Peyer's patch (tissue), 4 donors: ENCODE measurements at regions not wholly inside any gene's neighbourhood (a gene's known extent, or its start where the extent isn't known, plus 50 kb on each side); places are given as distances from the start of the nearest gene placed in this dataset.

Experiments used
- DNase-seq, 3 donors: peaks; one replicate each; pipeline ENCODE4 v3.0.0-alpha.2; 2017 to 2019
- H3K27ac ChIP-seq, 4 donors: fragments of 200-600 bp; sonication (generic); one replicate each; pipeline ENCODE4 v1.5.1; 2016 to 2019
- H3K27me3 ChIP-seq, 2 donors: fragments of 200-600 bp; sonication (generic); one replicate each; pipeline ENCODE4 v1.5.1; 2019
- H3K36me3 ChIP-seq, 3 donors: fragments of 200-600 bp; sonication (generic); one replicate each; pipeline ENCODE4 v1.5.1; 2016 to 2019
- H3K4me1 ChIP-seq, 4 donors: fragments of 200-600 bp; sonication (generic); one replicate each; pipeline ENCODE4 v1.5.1; 2016 to 2019
- H3K4me3 ChIP-seq, 4 donors: fragments of 200-600 bp; sonication (generic); 1 replicate in 3 of 4; 2 replicates in 1 of 4; pipeline ENCODE4 v1.5.1; 2016 to 2019; ENCODE audit warnings: mild to moderate bottlenecking in 1 of 4
- H3K9me3 ChIP-seq, 4 donors: fragments of 200-600 bp; sonication (generic); one replicate each; pipeline ENCODE4 v1.5.1; 2016 to 2019; ENCODE audit warnings: mild to moderate bottlenecking in 1 of 4
- CTCF ChIP-seq, 6 experiments: fragments of 450-650 bp in 4 of 6; fragments of 200-600 bp in 2 of 6; sonication (generic) in 1 of 6; IDR thresholded peaks; one replicate each; pipeline ENCODE4 v1.5.1; 2017 to 2019; ENCODE audit warnings: antibody characterized with exemption in 6 of 6, mild to moderate bottlenecking in 3 of 6, moderate library complexity in 1 of 6
- POLR2A ChIP-seq, 2 donors: fragments of 450-650 bp; IDR thresholded peaks; one replicate each; pipeline ENCODE4 v1.5.1; 2017; ENCODE audit warnings: antibody characterized with exemption in 2 of 2, mild to moderate bottlenecking in 2 of 2, moderate library complexity in 2 of 2

- Histone ChIP-seq H3K4me1 (no peaks in the 10 kb centered on the region), H3K27ac (no peak overlapping the region), H3K4me3 (no peak overlapping the region), H3K36me3 (no peaks in the 10 kb centered on the region), H3K9me3 (no peaks in the 10 kb centered on the region), H3K27me3 (no peaks in the 10 kb centered on the region)
- no peak for DNase-seq
- TF ChIP-seq POLR2A (IDR thresholded peaks at IDR 0.05) = no peak
- TF ChIP-seq CTCF (IDR thresholded peaks at IDR 0.05) = no peak
Observed at GRCh38 chr6:104183816-104184435, 675.8 kb downstream of the HACE1 start.

- Histone ChIP-seq H3K36me3 (no peaks in the 10 kb centered on the region), H3K4me3 (no peak overlapping the region), H3K9me3 (no peaks in the 10 kb centered on the region), H3K4me1 (no peaks in the 10 kb centered on the region), H3K27me3 (no peaks in the 10 kb centered on the region), H3K27ac (no peak overlapping the region)
- no peak for TF ChIP-seq CTCF (IDR thresholded peaks at IDR 0.05)
- no peak for TF ChIP-seq POLR2A (IDR thresholded peaks at IDR 0.05)
- DNase-seq = no peak
Observed at GRCh38 chr6:104182811-104183210, 676.9 kb downstream of the HACE1 start.

GRCh38 chr6:104173668-104174067 lies 686.1 kb downstream of the HACE1 start:
- no peaks in the 10 kb centered on the region for H3K4me1 ChIP-seq
- no peak for TF ChIP-seq CTCF (IDR thresholded peaks at IDR 0.05)
- TF ChIP-seq POLR2A (IDR thresholded peaks at IDR 0.05) = no peak
- no peaks in the 10 kb centered on the region for H3K27me3 ChIP-seq
- H3K36me3 ChIP-seq = no peaks in the 10 kb centered on the region
- H3K4me3 ChIP-seq = no peak overlapping the region
- no peak for DNase-seq
- H3K9me3 ChIP-seq = no peaks in the 10 kb centered on the region
- no peak overlapping the region for H3K27ac ChIP-seq

- Histone ChIP-seq H3K27ac (no peak overlapping the region), H3K9me3 (no peaks in the 10 kb centered on the region), H3K4me3 (no peak overlapping the region), H3K36me3 (no peaks in the 10 kb centered on the region), H3K4me1 (no peaks in the 10 kb centered on the region), H3K27me3 (no peaks in the 10 kb centered on the region)
- no peak for DNase-seq
- TF ChIP-seq CTCF (IDR thresholded peaks at IDR 0.05) (no peak), POLR2A (IDR thresholded peaks at IDR 0.05) (no peak)
Observed at GRCh38 chr6:104170401-104170800, 689.3 kb downstream of the HACE1 start.

- H3K4me1 ChIP-seq = no peaks in the 10 kb centered on the region
- no peak overlapping the region for H3K27ac ChIP-seq
- TF ChIP-seq POLR2A (IDR thresholded peaks at IDR 0.05) = no peak
- no peak for TF ChIP-seq CTCF (IDR thresholded peaks at IDR 0.05)
- H3K4me3 ChIP-seq = no peak overlapping the region
- no peaks in the 10 kb centered on the region for H3K36me3 ChIP-seq
- H3K9me3 ChIP-seq = no peaks in the 10 kb centered on the region
- H3K27me3 ChIP-seq = no peaks in the 10 kb centered on the region
- no peak for DNase-seq
Observed at GRCh38 chr6:104166055-104166668, 693.6 kb downstream of the HACE1 start.
